ENCODE measurements at regions not wholly inside any gene's neighbourhood (a gene's known extent, or its start where the extent isn't known, plus 50 kb on each side); places are given as distances from the start of the nearest gene placed in this dataset.
"Not testable (repeated sequence)": the region's sequence is repeated elsewhere in the genome, so short reads cannot be mapped to it uniquely, and the experiment has no call there.

DNA sequence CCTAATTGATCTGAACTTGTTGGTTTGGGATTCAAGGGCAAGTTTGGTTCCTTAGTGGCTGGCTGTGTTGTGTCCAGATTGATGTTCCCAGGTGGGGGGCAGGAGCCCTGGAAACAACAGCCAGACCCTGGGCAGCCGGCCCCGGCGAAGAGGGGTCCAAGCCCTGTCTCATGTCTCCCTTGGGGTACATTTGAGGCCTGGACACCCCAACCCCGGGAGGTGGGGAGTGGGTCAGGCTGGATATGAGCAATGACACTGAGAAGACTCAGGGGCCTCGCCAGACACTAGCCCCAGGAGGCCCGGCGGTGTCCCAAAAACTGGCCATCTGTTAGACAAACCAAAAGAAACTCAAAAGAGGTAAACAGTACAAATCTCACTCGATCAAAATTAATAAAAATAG, 79.6 kb downstream of the YTHDF1 start (continued):
- TF ChIP-seq E2F6 (IDR thresholded peaks at IDR 0.05; ENCODE audit: borderline replicate concordance, low read depth) (no peak), HDAC2 (IDR thresholded peaks at IDR 0.05) (no peak), MYC (IDR thresholded peaks at IDR 0.05; ENCODE audit: borderline replicate concordance, low read length) (no peak), CEBPB (IDR thresholded peaks at IDR 0.05) (no peak), BHLHE40 (IDR thresholded peaks at IDR 0.05; ENCODE audit: low read depth, low read length) (no peak), KDM5A (IDR thresholded peaks at IDR 0.05) (no peak), SMC3 (IDR thresholded peaks at IDR 0.05) (no peak), NFE2L2 (conservative IDR thresholded peaks at IDR 0.05; ENCODE audit: low read length) (no peak), RARB (CRISPR knock-in tag; IDR thresholded peaks at IDR 0.05) (no peak), CBX2 (IDR thresholded peaks at IDR 0.05; ENCODE audit: borderline replicate concordance, low read depth) (no peak)

DNA sequence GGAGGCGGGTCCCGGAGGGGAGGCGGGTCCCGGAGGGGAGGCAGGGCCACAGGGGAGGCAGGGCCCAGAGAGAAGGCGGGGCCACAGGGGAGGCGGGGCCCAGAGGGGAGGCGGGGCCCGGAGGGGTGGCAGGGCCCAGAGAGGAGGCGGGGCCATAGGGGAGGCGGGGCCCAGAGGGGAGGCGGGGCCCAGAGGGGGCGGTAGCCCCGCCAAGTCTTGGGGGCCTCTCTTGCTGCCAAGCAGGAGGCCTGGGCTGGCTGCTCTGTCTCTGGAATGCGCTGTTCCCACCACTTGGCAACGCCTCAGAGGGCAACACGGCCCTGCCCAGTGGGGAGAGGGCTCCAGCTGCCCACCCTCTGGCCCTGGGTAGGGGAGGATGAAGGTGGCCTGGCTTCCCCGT, 80.5 kb downstream of the YTHDF1 start:
- no peak for ATAC-seq
- Histone ChIP-seq H3K4me2 (no peak overlapping the region), H3K9me3 (no peaks in the 10 kb centered on the region), H3K27ac (no peak overlapping the region), H3K4me3 (no peak overlapping the region), H3K4me1 (no peaks in the 10 kb centered on the region)
- 74% methylated on average over 5 of the region's 17 CpGs for WGBS (ENCODE audit: missing lambda C conversion rate)
- CTCF ChIA-PET: no interaction called here
- no peak for FAIRE-seq
- POLR2A ChIA-PET: no interaction called here
- no peak for TF ChIP-seq EHMT2 (IDR thresholded peaks at IDR 0.05; ENCODE audit: low read depth)
- TF ChIP-seq, protein P1, sequence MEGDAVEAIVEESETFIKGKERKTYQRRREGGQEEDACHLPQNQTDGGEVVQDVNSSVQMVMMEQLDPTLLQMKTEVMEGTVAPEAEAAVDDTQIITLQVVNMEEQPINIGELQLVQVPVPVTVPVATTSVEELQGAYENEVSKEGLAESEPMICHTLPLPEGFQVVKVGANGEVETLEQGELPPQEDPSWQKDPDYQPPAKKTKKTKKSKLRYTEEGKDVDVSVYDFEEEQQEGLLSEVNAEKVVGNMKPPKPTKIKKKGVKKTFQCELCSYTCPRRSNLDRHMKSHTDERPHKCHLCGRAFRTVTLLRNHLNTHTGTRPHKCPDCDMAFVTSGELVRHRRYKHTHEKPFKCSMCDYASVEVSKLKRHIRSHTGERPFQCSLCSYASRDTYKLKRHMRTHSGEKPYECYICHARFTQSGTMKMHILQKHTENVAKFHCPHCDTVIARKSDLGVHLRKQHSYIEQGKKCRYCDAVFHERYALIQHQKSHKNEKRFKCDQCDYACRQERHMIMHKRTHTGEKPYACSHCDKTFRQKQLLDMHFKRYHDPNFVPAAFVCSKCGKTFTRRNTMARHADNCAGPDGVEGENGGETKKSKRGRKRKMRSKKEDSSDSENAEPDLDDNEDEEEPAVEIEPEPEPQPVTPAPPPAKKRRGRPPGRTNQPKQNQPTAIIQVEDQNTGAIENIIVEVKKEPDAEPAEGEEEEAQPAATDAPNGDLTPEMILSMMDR (IDR thresholded peaks at IDR 0.05): no peak
- no peak for TF ChIP-seq RFX5 (IDR thresholded peaks at IDR 0.05)
- no peak for TF ChIP-seq EP300 (IDR thresholded peaks at IDR 0.05)
- TF ChIP-seq KDM1A (IDR thresholded peaks at IDR 0.05; ENCODE audit: low read depth): no peak
- no peak for TF ChIP-seq HEYL (CRISPR knock-in tag; IDR thresholded peaks at IDR 0.05)
- TF ChIP-seq REST (IDR thresholded peaks at IDR 0.05): no peak
- no peak for TF ChIP-seq EHF (CRISPR knock-in tag; IDR thresholded peaks at IDR 0.05)
- no peak for TF ChIP-seq ZNF302 (CRISPR knock-in tag; IDR thresholded peaks at IDR 0.05)
- no peak for TF ChIP-seq ESRRA (IDR thresholded peaks at IDR 0.05; ENCODE audit: borderline replicate concordance, low read length)
- TF ChIP-seq, protein P2, sequence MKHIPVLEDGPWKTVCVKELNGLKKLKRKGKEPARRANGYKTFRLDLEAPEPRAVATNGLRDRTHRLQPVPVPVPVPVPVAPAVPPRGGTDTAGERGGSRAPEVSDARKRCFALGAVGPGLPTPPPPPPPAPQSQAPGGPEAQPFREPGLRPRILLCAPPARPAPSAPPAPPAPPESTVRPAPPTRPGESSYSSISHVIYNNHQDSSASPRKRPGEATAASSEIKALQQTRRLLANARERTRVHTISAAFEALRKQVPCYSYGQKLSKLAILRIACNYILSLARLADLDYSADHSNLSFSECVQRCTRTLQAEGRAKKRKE (CRISPR knock-in tag; IDR thresholded peaks at IDR 0.05; ENCODE audit: low read depth): no peak
- TF ChIP-seq CEBPB (IDR thresholded peaks at IDR 0.05): no peak
- no peak for DNase-seq (ENCODE audit: low read depth in 1 of 2, low spot score in 1 of 2)

GRCh38 chr20:63134711-63135361, 81.1 kb downstream of the YTHDF1 start:
- no CpG with 5 or more reads among the region's 29 CpGs for WGBS (ENCODE audit: missing lambda C conversion rate)
- H3K4me2 ChIP-seq; CTCF ChIA-PET; H3K27ac ChIP-seq; DNase-seq (ENCODE audit: low read depth in 1 of 2, low spot score in 1 of 2); H3K4me3 ChIP-seq; FAIRE-seq; ATAC-seq; H3K9me3 ChIP-seq; H3K4me1 ChIP-seq; POLR2A ChIA-PET: not testable (repeated sequence)
